ENCODE measurements at regions not wholly inside any gene's neighbourhood (a gene's known extent, or its start where the extent isn't known, plus 50 kb on each side); places are given as distances from the start of the nearest gene placed in this dataset.

GRCh38 chr19:30909216-30909615 is 440.0 kb downstream of the TSHZ3 start:
- no peak for TF ChIP-seq ZNF70 (CRISPR knock-in tag; IDR thresholded peaks at IDR 0.05)
- no peak for TF ChIP-seq ZNF565 (CRISPR knock-in tag; conservative IDR thresholded peaks at IDR 0.05; ENCODE audit: low read depth)
- TF ChIP-seq ZC3H10 (CRISPR knock-in tag; IDR thresholded peaks at IDR 0.05), result no peak
- ATAC-seq, result no peak

- no peak for TF ChIP-seq ZNF8 (CRISPR knock-in tag; IDR thresholded peaks at IDR 0.05)
- TF ChIP-seq TCF4 (CRISPR knock-in tag; IDR thresholded peaks at IDR 0.05; ENCODE audit: borderline replicate concordance), result peak; percentile 67
- ATAC-seq, result no peak
Observed at GRCh38 chr19:30908262-30908771, 440.9 kb downstream of the TSHZ3 start.

- no peak for TF ChIP-seq TCF4 (CRISPR knock-in tag; IDR thresholded peaks at IDR 0.05; ENCODE audit: borderline replicate concordance)
- TF ChIP-seq GLIS3 (CRISPR knock-in tag; IDR thresholded peaks at IDR 0.05), result no peak
- no peak for ATAC-seq
Observed at GRCh38 chr19:30906871-30907270, 442.4 kb downstream of the TSHZ3 start.

GRCh38 chr19:30900051-30900450 is 449.2 kb downstream of the TSHZ3 start:
- ATAC-seq, result no peak
- TF ChIP-seq CREB5 (CRISPR knock-in tag; IDR thresholded peaks at IDR 0.05; ENCODE audit: low read depth) (no peak), TCF4 (CRISPR knock-in tag; IDR thresholded peaks at IDR 0.05; ENCODE audit: borderline replicate concordance) (no peak), ZC3H10 (CRISPR knock-in tag; IDR thresholded peaks at IDR 0.05) (no peak), CSRNP3 (CRISPR knock-in tag; IDR thresholded peaks at IDR 0.05) (no peak), TOX (CRISPR knock-in tag; IDR thresholded peaks at IDR 0.05; ENCODE audit: borderline replicate concordance) (no peak), RARB (CRISPR knock-in tag; IDR thresholded peaks at IDR 0.05) (no peak), ZFP3 (CRISPR knock-in tag; IDR thresholded peaks at IDR 0.05) (no peak), POU6F1 (CRISPR knock-in tag; IDR thresholded peaks at IDR 0.05; ENCODE audit: borderline replicate concordance, low read depth) (no peak), TSHZ2 (CRISPR knock-in tag; IDR thresholded peaks at IDR 0.05) (no peak), ZNF70 (CRISPR knock-in tag; IDR thresholded peaks at IDR 0.05) (no peak), OSR1 (CRISPR knock-in tag; IDR thresholded peaks at IDR 0.05) (no peak), SNAI2 (CRISPR knock-in tag; IDR thresholded peaks at IDR 0.05) (no peak), ISL1 (CRISPR knock-in tag; IDR thresholded peaks at IDR 0.05) (no peak), BACH2 (CRISPR knock-in tag; IDR thresholded peaks at IDR 0.05; ENCODE audit: borderline replicate concordance) (no peak), ZNF8 (CRISPR knock-in tag; IDR thresholded peaks at IDR 0.05) (no peak), GLIS3 (CRISPR knock-in tag; IDR thresholded peaks at IDR 0.05) (no peak), ESRRG (CRISPR knock-in tag; IDR thresholded peaks at IDR 0.05) (no peak), PATZ1 (CRISPR knock-in tag; IDR thresholded peaks at IDR 0.05; ENCODE audit: borderline replicate concordance) (no peak), ARNTL (CRISPR knock-in tag; IDR thresholded peaks at IDR 0.05; ENCODE audit: borderline replicate concordance, low read depth) (no peak), PPARA (CRISPR knock-in tag; IDR thresholded peaks at IDR 0.05; ENCODE audit: borderline replicate concordance) (no peak)

Data from SK-N-SH treated with all-trans-retinoic acid at 6 μM for 48 hours (cell line).